Stimulated activated CD4-positive, alpha-beta T cell treated with anti-CD3 and anti-CD28 coated beads, Interleukin-1b, Interleukin-23, amount 100 ng/mL, for 48 hours (primary cell): ENCODE measurements at regions not wholly inside any gene's neighbourhood (a gene's known extent, or its start where the extent isn't known, plus 50 kb on each side); places are given as distances from the start of the nearest gene placed in this dataset.
"Not testable (repeated sequence)": the region's sequence is repeated elsewhere in the genome, so short reads cannot be mapped to it uniquely, and the experiment has no call there.

Experiments used
- DNase-seq: peaks from one replicate; pipeline ENCODE4 v3.0.0-alpha.2; 2020

- no peak for DNase-seq
Observed at GRCh38 chr6:56739836-56740815, 97.4 kb upstream of the DST start.

DNA sequence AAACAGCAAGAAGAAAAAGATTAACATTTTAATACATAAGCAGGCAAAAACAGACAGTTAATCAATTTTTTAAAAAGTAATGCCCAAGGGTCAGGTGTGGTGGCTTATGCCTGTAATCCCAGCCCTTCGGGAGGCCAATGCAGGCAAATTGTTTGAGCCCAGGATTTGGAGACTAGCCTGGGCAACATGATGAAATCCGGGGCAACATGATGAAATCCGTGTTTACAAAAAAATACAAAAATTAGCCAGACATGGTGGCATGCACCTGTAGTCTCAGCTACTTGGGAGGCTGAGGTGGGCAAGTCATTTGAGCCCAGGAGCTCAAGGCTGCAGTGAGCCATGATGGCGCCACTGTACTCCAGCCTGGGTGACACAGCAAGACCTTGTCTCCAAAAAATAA lies 94.1 kb upstream of the DST start:
- no peak for DNase-seq

DNA sequence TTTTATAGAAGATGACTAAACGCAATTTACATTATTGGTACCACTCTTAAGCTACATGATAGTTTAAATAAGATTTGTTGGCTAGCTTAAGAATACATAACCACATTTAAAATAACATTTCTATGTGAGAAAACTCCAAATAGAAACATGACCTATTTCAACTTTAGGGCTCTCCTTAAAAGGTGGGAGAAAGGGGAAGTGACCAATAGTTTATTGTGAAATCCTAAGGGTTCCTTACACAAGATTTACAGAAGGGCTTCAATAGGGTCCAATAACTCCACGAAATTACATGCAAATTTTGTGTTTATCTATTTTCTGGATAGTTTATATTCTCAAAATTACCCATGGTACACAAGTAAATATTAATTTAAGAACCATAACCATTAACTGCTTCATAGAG lies 91.6 kb upstream of the DST start:
- DNase-seq: no peak

DNA sequence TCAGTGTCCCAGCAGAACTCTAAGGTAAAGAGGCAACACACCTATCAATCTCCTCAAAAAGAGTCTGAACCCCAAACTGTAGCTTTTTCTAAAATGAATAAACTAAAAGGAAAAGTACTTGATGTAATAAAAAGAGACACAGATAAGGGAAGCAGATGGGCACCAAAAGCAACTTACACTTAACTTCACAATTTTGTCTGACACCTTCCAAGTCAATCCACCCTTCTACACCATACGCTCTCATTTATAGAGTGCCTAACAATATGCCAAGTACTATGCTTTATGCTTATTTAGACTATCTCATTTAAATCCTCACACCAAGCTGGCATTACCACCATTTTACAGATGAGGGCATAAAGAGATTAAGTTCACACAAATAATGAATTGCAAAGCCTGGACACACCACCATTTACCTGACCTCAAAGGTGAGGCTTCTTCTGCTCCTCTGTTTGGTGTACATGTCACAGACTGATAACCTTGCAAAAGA lies 90.6 kb upstream of the DST start:
- DNase-seq: no peak

DNA sequence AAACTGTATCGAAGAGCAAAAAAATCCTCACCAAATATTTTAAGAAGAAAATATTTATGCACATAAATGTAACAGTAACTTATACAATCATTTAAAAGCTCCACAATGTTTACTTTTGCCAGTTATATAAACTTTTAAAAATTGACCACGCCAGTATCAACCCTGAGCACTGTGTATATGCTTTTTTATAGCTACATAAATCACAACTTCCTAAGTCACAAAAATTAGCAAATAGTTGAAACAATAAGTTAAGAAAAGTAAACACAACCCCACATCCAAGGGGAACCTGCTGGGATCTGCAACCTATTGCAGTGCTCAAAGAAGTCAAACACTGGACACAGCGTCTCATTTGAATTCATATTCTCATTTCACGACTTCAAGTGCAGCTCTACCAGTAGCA lies 89.8 kb upstream of the DST start:
- no peak for DNase-seq

DNA sequence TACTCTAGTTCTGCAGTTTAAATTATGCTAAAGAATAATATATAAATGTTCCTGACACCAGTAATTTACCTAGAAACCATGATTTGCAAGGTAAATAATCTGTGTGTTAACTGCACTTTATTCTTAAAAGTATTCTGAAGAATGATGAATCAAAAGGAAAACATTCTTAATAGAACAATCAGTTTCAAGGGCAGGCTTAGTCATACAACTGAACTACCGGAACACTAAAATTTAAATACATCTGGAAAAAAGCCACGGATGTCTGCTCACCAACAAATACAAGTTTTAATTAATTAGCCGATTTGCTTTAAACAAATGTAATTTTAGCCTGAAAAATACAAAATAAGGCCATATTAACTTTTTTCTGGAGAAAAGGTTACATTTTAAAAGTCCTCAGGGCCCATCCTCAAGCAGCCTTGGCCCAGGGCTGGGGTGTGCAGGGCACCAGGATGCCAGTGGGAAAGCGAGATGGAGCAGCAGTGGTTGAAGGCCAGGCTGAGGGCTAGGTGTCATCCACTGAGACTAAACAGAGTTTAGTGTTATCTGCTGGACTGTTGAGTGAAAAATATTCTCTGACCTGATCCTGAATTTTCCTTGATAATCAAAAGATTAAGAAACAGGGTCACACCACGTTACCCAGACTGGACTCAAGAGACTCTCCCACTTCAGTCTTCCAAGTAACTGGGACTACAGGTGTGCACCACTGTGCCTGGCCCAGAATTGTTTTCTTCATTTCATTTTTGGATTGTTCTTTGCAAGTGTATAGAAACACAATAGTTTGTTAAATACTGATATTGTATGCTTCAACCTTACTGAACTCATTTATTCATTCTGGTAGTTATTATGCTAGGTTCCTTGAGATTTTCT lies 88.2 kb upstream of the DST start:
- DNase-seq: no peak

DNA sequence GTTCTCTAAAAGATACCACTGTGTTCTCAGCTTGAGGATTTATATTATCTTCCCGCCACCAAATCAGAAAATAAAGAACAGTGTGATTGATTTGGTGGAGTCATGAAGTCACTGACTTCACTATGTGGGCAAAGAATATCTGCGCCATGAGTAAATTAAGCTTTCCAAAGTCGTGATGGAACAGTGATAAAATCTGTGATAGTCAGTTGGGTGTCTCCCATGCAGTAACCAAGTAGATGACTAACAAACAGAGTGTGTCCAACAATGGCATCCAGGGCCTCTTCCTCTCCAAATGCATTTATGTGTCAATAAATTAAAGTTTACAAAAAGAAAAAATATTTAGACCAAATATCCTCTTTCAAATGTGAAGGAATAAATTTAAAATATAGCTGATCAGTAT lies 87.0 kb upstream of the DST start:
- DNase-seq: no peak

DNA sequence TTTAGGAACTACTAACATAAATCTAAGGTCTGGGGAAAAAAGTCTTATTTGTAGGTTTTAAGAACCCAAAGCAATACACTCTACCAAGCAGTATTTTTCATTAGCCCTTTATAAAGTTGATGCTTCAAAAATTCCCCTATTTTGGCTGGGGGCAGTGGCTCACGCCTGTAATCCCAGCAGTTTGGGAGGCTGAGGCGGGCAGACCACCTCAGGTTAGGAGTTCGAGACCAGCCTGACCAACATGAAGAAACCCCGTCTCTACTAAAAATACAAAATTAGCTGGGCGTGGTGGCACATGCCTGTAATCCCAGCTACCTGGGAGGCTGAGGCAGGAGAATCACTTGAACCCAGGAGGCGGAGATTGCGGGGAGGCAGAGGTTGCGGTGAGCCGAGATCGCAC lies 86.5 kb upstream of the DST start:
- DNase-seq: not testable (repeated sequence)

GRCh38 chr6:56727097-56727850 lies 84.6 kb upstream of the DST start:
- DNase-seq: no peak

DNA sequence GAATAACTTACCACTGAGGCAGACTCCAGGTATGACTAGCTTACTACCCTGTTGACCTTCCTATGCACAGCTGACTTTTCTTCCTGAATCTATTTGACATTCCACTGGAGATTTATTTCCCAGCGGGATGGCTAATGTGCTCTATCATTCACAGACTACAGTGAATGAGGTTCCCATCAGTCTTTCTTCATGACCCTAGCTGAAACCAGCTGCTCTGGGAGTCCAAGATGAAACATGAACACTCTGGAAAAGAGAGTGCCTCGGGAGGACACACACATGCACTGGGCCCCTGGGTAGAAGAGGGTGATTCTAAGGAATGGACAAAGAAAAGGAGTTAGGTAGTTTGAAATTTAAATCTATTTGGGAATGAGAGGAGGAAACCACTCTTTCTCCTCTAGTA lies 82.6 kb upstream of the DST start:
- DNase-seq: no peak

DNA sequence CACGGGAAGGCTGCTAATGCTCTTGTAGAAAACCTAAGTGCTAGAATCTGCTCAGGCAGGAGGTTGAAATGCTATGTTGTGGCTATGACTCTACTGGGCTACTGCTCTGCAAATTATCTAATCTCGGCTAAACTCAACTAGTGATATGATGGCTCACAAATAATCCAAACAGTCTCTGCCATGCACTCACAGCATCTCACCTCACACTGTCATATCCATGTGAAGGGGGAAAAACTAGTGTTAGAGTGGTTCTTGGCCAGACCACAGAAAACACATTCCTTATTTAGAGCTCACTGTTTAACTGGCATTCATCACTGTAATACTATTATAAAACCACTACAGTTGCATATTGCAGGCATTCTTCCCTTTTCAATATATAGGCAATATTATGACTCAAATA lies 81.8 kb upstream of the DST start:
- DNase-seq: no peak

- no peak for DNase-seq
Observed at GRCh38 chr6:56720882-56721281, 78.2 kb upstream of the DST start.

DNA sequence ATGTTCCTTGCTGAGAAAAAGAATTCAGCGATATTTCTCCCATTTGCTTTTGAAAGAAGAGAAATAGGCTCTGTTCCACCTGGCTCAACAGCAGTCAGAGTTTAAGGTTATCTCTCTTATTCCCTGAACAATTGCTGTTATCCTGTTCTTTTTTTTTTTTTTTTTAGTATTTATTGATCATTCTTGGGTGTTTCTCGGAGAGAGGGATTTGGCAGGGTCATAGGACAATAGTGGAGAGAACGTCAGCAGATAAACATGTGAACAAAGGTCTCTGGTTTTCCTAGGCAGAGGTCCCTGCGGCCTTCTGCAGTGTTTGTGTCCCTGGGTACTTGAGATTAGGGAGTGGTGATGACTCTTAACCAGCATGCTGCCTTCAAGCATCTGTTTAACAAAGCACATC lies 77.5 kb upstream of the DST start:
- DNase-seq: not testable (repeated sequence)

- not testable (repeated sequence) for DNase-seq
Observed at GRCh38 chr6:56719315-56720058, 76.8 kb upstream of the DST start.

DNA sequence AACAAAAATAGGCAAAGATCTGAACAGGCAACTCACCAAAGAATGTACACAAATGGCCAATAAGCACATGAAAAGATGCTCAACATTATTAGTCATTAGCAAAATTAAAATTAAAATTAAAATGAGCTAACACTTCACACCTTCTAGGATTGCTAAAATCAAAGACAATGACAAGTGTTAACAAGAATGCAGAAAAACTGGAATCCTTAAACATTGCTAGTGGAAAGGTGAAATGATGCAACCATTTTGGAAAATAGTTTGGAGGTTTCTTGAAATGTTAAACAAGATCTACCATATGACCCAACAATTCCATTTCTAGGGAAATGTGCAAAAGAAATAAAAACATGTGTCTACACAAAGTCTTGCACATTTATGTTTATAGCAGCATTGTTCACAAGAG lies 75.5 kb upstream of the DST start:
- DNase-seq: no peak

GRCh38 chr6:56716229-56716628 lies 73.5 kb upstream of the DST start:
- DNase-seq: no peak

GRCh38 chr6:56715741-56716140 lies 73.1 kb upstream of the DST start:
- no peak for DNase-seq

DNA sequence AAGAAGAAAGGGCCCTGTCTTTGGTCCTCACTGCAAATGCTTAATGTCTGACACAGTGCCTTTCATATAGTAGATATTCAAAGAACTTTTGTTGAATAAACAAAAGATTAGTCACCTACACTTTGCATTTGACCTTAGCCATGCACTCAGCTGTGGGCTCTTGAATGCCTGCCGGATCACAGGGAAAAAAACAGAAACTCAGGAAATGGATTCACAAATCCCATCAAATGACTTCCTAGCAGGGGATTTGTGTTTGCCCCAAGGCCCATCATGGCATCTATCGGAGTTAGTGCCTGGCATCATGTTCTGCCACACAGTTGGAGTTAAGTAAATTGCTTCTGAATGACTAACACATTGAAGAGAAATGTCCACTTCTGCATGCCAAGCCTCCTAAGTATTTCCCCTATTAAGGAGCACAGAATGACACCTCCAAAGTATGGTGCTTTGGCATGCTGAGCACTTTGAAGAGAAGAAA lies 72.3 kb upstream of the DST start:
- DNase-seq: no peak

- DNase-seq: no peak
Observed at GRCh38 chr6:56714273-56714672, 71.6 kb upstream of the DST start.

GRCh38 chr6:56713254-56713672 lies 70.6 kb upstream of the DST start:
- no peak for DNase-seq

DNA sequence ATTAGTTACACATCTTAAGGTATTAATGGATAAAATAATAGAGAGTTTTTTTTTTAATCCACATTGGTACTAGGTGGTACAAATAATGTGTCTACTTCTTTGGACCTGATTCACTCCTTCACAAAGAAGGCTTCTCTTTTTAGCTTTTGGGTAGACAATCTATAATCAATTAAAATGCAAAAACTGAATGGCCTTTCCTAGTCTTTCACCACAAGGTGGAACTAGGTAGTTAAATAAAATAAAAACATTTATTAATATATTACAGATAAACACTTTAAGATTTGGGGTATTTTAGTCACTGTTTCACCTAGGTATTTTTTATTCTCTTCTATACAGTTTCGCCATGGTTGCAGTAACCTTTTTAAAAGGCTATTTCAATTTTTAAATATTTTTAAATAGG lies 68.3 kb upstream of the DST start:
- no peak for DNase-seq

GRCh38 chr6:56709650-56710049 lies 67.0 kb upstream of the DST start:
- DNase-seq: no peak
